Lower leg skin (tissue), 4 donors: ENCODE measurements at regions not wholly inside any gene's neighbourhood (a gene's known extent, or its start where the extent isn't known, plus 50 kb on each side); places are given as distances from the start of the nearest gene placed in this dataset.

Source experiments
- DNase-seq, 2 donors: peaks; one replicate each; pipeline ENCODE4 v3.0.0-alpha.2; 2019; ENCODE audit warnings: low spot score in 2 of 2
- H3K4me3 ChIP-seq: fragments of 200-600 bp; sonication (generic); 2 replicates; pipeline ENCODE4 v1.5.1; 2017; ENCODE audit warnings: mild to moderate bottlenecking, low read depth; ENCODE audit not compliant: poor library complexity, severe bottlenecking
- POLR2A ChIP-seq, 2 donors: fragments of 450-650 bp; IDR thresholded peaks; one replicate each; pipeline ENCODE4 v1.6.1; 2016 to 2017; ENCODE audit warnings: antibody characterized with exemption in 2 of 2, mild to moderate bottlenecking in 1 of 2, moderate library complexity in 1 of 2
- WGBS, 2 donors: methylation state at CpG; one replicate each; pipeline ENCODE4 v1.1.5; 2018; 5-methylcytosine and 5-hydroxymethylcytosine counted together
- intact Hi-C: fragments of 100-400 bp; cut with DNase I; formaldehyde crosslinking; loops from one replicate; pipeline ENCODE4 v1.15.0; 2023; ENCODE audit warnings: low total_unique reads
- TF ChIP-seq, protein P1 (sequence below), 3 donors: fragments of 450-650 bp; IDR thresholded peaks; one replicate each; pipeline ENCODE4 v1.5.1; 2016; ENCODE audit warnings: antibody characterized with exemption in 3 of 3, mild to moderate bottlenecking in 3 of 3, moderate library complexity in 2 of 3

DNA sequence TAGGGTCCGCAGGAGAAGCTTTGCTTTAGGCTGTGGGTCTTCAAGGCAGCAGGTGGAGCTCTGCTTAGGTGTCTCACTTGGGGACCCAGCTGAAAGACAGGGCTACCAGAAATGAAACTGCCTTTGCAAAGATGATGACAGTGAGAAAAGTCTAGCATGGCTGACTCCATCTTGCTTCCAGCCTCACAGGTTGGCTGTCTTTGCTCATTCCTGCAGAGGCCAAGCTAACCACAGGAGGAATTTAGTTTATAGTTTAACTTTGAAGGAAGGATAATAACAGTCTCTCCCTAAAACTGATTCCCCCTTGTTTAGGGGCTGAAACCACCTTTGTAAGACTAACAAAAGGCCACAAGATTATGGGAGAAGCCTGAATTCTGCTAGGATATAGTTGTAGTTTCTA lies 252.4 kb downstream of the UQCRFS1 start:
- TF ChIP-seq, protein P1, sequence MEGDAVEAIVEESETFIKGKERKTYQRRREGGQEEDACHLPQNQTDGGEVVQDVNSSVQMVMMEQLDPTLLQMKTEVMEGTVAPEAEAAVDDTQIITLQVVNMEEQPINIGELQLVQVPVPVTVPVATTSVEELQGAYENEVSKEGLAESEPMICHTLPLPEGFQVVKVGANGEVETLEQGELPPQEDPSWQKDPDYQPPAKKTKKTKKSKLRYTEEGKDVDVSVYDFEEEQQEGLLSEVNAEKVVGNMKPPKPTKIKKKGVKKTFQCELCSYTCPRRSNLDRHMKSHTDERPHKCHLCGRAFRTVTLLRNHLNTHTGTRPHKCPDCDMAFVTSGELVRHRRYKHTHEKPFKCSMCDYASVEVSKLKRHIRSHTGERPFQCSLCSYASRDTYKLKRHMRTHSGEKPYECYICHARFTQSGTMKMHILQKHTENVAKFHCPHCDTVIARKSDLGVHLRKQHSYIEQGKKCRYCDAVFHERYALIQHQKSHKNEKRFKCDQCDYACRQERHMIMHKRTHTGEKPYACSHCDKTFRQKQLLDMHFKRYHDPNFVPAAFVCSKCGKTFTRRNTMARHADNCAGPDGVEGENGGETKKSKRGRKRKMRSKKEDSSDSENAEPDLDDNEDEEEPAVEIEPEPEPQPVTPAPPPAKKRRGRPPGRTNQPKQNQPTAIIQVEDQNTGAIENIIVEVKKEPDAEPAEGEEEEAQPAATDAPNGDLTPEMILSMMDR (IDR thresholded peaks at IDR 0.05) = no peak
- H3K4me3 ChIP-seq = no peak overlapping the region
- intact Hi-C loops = no loop called here
- no peak for DNase-seq
- 89 to 92% methylated on average over 1 of the region's 1 CpG for WGBS, 2 donors

DNA sequence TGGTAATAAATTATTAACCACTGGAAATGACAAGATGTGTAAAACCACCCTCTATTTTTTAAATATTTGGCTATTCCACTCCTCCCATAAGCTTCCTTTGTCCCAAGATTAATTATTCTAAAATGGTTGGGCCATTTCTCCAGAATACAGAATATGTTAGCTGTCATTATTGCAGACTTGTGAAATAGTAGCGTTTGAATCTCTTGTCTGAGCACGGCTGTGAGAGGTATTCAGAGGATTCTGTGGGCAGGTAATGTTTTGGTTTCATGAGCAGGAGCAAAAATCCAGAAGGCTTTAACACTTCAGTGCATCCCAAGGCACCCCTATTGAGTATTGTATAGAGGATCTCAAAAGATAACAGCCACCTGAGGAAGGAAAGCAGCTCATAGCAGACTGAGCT lies 256.0 kb downstream of the UQCRFS1 start:
- WGBS, 2 donors = 58 to 70% methylated on average over 2 of the region's 2 CpGs
- DNase-seq = no peak
- intact Hi-C loops = no loop called here
- TF ChIP-seq, protein P1 (IDR thresholded peaks at IDR 0.05) = no peak
- no peak for TF ChIP-seq POLR2A (IDR thresholded peaks at IDR 0.05)
- no peak overlapping the region for H3K4me3 ChIP-seq

DNA sequence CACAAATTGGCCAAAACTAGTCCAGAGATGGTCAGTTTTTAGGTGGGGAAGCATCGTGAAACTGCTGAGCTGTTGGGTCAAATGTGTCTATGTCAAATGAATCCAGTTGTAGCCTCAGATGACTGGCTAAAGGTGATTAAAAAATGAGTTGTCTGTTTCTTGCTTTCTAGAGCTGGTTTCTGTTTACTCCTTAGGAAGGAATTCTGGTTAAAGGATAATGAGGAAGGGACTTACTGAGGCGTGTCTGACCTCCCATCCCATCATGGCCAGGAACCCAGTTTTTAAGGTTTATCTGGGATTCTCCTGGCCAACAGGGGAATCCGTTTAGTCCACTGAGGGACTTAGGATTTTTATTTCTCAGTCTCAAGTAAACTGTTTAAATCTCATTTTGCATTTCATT lies 256.5 kb downstream of the UQCRFS1 start:
- no peak for TF ChIP-seq POLR2A (IDR thresholded peaks at IDR 0.05)
- TF ChIP-seq, protein P1 (IDR thresholded peaks at IDR 0.05) = no peak
- WGBS, 2 donors = 77 to 83% methylated on average over 3 of the region's 3 CpGs
- no peak overlapping the region for H3K4me3 ChIP-seq
- DNase-seq = no peak
- intact Hi-C loops = no loop called here

DNA sequence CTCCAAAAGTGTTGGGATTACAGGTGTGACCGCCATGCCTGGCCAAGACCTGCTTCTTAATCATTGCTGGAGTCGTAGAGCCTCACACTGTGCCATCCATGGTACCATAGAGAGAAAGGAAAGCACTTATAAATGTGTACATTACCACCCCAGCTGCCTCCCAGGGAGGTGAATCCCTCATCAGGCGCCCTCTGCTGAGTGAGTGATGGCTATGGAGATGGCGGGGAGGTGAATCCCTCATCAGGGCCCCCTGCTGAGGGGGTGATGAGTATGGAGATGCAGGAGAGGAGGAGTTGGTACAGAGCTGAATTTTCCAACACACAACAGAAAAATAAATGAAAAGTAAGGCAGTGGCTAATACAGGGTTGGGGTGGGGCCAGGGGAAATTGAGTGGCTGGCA lies 263.4 kb downstream of the UQCRFS1 start:
- 69 to 86% methylated on average over 4 of the region's 4 CpGs for WGBS, 2 donors
- intact Hi-C loops = no loop called here

DNA sequence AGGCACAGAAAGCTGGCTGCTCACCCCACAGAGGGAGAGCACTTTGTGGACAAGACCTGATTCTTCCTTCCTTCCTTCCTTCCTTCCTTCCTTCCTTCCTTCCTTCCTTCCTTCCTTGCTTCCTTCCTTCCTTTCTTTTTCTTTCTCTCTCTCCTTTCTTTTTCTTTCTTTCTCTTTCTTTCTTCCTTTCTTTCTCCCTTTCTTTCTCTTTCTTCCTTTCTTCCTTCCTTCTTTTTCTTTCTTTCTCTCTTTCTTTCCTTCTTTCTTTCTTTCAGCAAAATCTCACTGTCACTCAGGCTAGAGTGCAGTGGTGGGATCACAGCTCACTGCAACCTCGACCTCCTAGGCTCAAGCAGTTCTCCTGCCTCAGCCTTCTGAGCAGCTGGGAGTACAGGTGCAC lies 263.9 kb downstream of the UQCRFS1 start:
- WGBS, 2 donors = 52 to 58% methylated on average over 1 of the region's 1 CpG
- intact Hi-C loops = no loop called here
- H3K4me3 ChIP-seq = no peak overlapping the region
- no peak for DNase-seq
- TF ChIP-seq, protein P1 (IDR thresholded peaks at IDR 0.05) = no peak
- TF ChIP-seq POLR2A (IDR thresholded peaks at IDR 0.05) = no peak

More for the DNA sequence above, 263.4 kb downstream of the UQCRFS1 start:
- TF ChIP-seq, protein P1 (IDR thresholded peaks at IDR 0.05) = no peak
- no peak for TF ChIP-seq POLR2A (IDR thresholded peaks at IDR 0.05)
- no peak overlapping the region for H3K4me3 ChIP-seq
- DNase-seq = no peak

DNA sequence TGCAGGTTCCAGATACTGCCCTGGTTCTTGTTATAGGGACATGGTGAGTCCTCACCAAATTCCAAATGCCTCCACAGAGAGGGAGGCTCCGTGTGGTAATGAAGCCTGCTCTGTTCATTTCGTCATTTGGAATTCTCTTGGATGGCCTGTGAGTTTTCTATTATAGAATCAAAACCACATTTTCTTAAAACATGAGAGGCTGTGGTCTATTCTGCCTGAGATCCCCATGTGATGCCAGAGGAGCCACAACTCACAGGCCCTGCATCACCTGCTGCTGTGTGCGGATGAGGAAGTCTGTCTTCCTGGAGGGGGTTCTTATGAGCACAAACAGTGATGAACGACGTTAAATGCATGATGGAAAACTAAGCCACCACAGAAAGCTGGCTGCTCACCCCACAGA lies 264.4 kb downstream of the UQCRFS1 start:
- WGBS, 2 donors = 36 to 56% methylated on average over 5 of the region's 5 CpGs
- no peak for TF ChIP-seq POLR2A (IDR thresholded peaks at IDR 0.05)
- TF ChIP-seq, protein P1 (IDR thresholded peaks at IDR 0.05) = no peak
- no peak for DNase-seq
- intact Hi-C loops = no loop called here
- no peak overlapping the region for H3K4me3 ChIP-seq
